Astrocyte (in vitro differentiated cells and primary cell): ENCODE measurements at regions not wholly inside any gene's neighbourhood (a gene's known extent, or its start where the extent isn't known, plus 50 kb on each side); places are given as distances from the start of the nearest gene placed in this dataset.

Source experiments
- DNase-seq: peaks from one replicate; pipeline ENCODE4 v3.0.0-alpha.2; 2010; ENCODE audit warnings: low read depth
- FAIRE-seq: peaks from 2 replicates; lab custom pipeline; 2011; peaks lifted over from hg19 to GRCh38; lab: Jason Lieb, UNC
- H2AFZ ChIP-seq: 2 replicates; pipeline ENCODE4 v1.6.0; 2012; ENCODE audit warnings: low read depth, low read length, inconsistent platforms
- H3K27ac ChIP-seq: 2 replicates; pipeline ENCODE4 v1.5.1; 2011; ENCODE audit warnings: low read depth, low read length, inconsistent platforms
- H3K27me3 ChIP-seq: 2 replicates; pipeline ENCODE4 v1.6.0; 2011; ENCODE audit warnings: low read length, inconsistent platforms; ENCODE audit not compliant: insufficient read depth
- H3K36me3 ChIP-seq: 2 replicates; pipeline ENCODE4 v1.5.1; 2011; ENCODE audit warnings: low read length, inconsistent platforms; ENCODE audit not compliant: insufficient read depth
- H3K4me1 ChIP-seq: 2 replicates; pipeline ENCODE4 v1.5.1; 2011; ENCODE audit warnings: low read length, inconsistent platforms; ENCODE audit not compliant: insufficient read depth
- H3K4me2 ChIP-seq: 2 replicates; pipeline ENCODE4 v1.6.0; 2012; ENCODE audit warnings: low read length, inconsistent platforms
- H3K4me3 ChIP-seq: 2 replicates; pipeline ENCODE4 v1.5.1; 2011; ENCODE audit warnings: low read depth, mild to moderate bottlenecking, low read length, inconsistent platforms; ENCODE audit not compliant: insufficient read depth
- H3K79me2 ChIP-seq: 2 replicates; pipeline ENCODE4 v1.6.0; 2012; ENCODE audit warnings: mild to moderate bottlenecking, low read length, inconsistent platforms; ENCODE audit not compliant: insufficient read depth
- H3K9ac ChIP-seq: 2 replicates; pipeline ENCODE4 v1.6.0; 2012; ENCODE audit warnings: mild to moderate bottlenecking, low read length, inconsistent platforms
- H3K9me3 ChIP-seq: 2 replicates; pipeline ENCODE4 v1.5.1; 2012; ENCODE audit warnings: low read depth, mild to moderate bottlenecking, low read length, inconsistent platforms; ENCODE audit not compliant: insufficient read depth
- H4K20me1 ChIP-seq: 2 replicates; pipeline ENCODE4 v1.6.0; 2012; ENCODE audit warnings: low read length, inconsistent platforms; ENCODE audit not compliant: insufficient read depth
- H3K27ac Mint-ChIP-seq: one replicate; pipeline ENCODE4 v1.8.0; 2021; ENCODE audit warnings: mild to moderate bottlenecking, mixed read lengths; ENCODE audit not compliant: unreplicated experiment
- H3K27me3 Mint-ChIP-seq: one replicate; pipeline ENCODE4 v1.8.0; 2021; ENCODE audit warnings: low read depth, mixed read lengths; ENCODE audit not compliant: unreplicated experiment
- H3K36me3 Mint-ChIP-seq: one replicate; pipeline ENCODE4 v1.8.0; 2021; ENCODE audit warnings: low read depth, mixed read lengths; ENCODE audit not compliant: unreplicated experiment
- H3K4me1 Mint-ChIP-seq: one replicate; pipeline ENCODE4 v1.8.0; 2021; ENCODE audit warnings: low read depth, mixed read lengths; ENCODE audit not compliant: unreplicated experiment
- H3K4me3 Mint-ChIP-seq: one replicate; pipeline ENCODE4 v1.8.0; 2021; ENCODE audit warnings: mild to moderate bottlenecking, moderate library complexity, mixed read lengths; ENCODE audit not compliant: unreplicated experiment
- H3K9me3 Mint-ChIP-seq: one replicate; pipeline ENCODE4 v1.8.0; 2021; ENCODE audit warnings: mild to moderate bottlenecking, mixed read lengths; ENCODE audit not compliant: unreplicated experiment
- CTCF ChIP-seq: IDR thresholded peaks from 2 replicates; pipeline ENCODE4 v1.5.1; 2011; ENCODE audit warnings: low read depth, mild to moderate bottlenecking, inconsistent platforms, low read length, moderate library complexity; ENCODE audit not compliant: insufficient read depth
- EZH2 ChIP-seq: IDR thresholded peaks from 2 replicates; pipeline ENCODE4 v1.6.1; 2012; ENCODE audit warnings: mild to moderate bottlenecking, low read length, inconsistent platforms; ENCODE audit not compliant: insufficient read depth

- Histone ChIP-seq H4K20me1 (no peaks in the 10 kb centered on the region), H3K9me3 (no peaks in the 10 kb centered on the region), H3K79me2 (no peaks in the 10 kb centered on the region), H3K27ac (no peak overlapping the region), H3K27me3 (no peaks in the 10 kb centered on the region), H3K4me1 (no peaks in the 10 kb centered on the region), H2AFZ (no peak overlapping the region), H3K36me3 (no peaks in the 10 kb centered on the region), H3K4me2 (no peak overlapping the region), H3K4me3 (no peak overlapping the region), H3K9ac (no peak overlapping the region)
- H3K36me3 Mint-ChIP-seq = no peaks in the 10 kb centered on the region
- FAIRE-seq = no peak
- peaks cover 3% of the 10 kb centered on the region for H3K4me1 Mint-ChIP-seq
- no peaks in the 10 kb centered on the region for H3K9me3 Mint-ChIP-seq
- no peak overlapping the region for H3K27ac Mint-ChIP-seq
- no peak overlapping the region for H3K4me3 Mint-ChIP-seq
- peaks cover 2% of the 10 kb centered on the region for H3K27me3 Mint-ChIP-seq
- DNase-seq = no peak
- TF ChIP-seq CTCF (no peak), EZH2 (no peak)
These were observed 499.4 kb downstream of the GBE1 start for GRCh38 chr3:81261996-81262395.

- no peak overlapping the region for H3K4me3 ChIP-seq
- H3K79me2 ChIP-seq = no peaks in the 10 kb centered on the region
- H3K4me3 Mint-ChIP-seq = no peak overlapping the region
- no peaks in the 10 kb centered on the region for H3K36me3 ChIP-seq
- H3K4me1 Mint-ChIP-seq = no peaks in the 10 kb centered on the region
- no peaks in the 10 kb centered on the region for H3K4me1 ChIP-seq
- H3K27ac Mint-ChIP-seq = no peak overlapping the region
- TF ChIP-seq EZH2 (no peak), CTCF (no peak)
- H3K9me3 Mint-ChIP-seq = no peaks in the 10 kb centered on the region
- H4K20me1 ChIP-seq = no peaks in the 10 kb centered on the region
- FAIRE-seq = no peak
- H3K9ac ChIP-seq = no peak overlapping the region
- H3K36me3 Mint-ChIP-seq = no peaks in the 10 kb centered on the region
- no peak overlapping the region for H3K4me2 ChIP-seq
- H3K27me3 Mint-ChIP-seq = peaks cover 2% of the 10 kb centered on the region
- H3K9me3 ChIP-seq = no peaks in the 10 kb centered on the region
- H2AFZ ChIP-seq = no peak overlapping the region
- DNase-seq = no peak
- no peak overlapping the region for H3K27ac ChIP-seq
- no peaks in the 10 kb centered on the region for H3K27me3 ChIP-seq
These were observed 506.0 kb downstream of the GBE1 start for GRCh38 chr3:81255463-81255862.

- DNase-seq (no peak), FAIRE-seq (no peak)
- Mint-ChIP-seq H3K9me3 (no peaks in the 10 kb centered on the region), H3K36me3 (no peaks in the 10 kb centered on the region), H3K27me3 (no peaks in the 10 kb centered on the region), H3K4me1 (peaks cover 10% of the 10 kb centered on the region), H3K27ac (no peak overlapping the region), H3K4me3 (no peak overlapping the region)
- H3K27me3 ChIP-seq = no peaks in the 10 kb centered on the region
- no peak overlapping the region for H3K9ac ChIP-seq
- H4K20me1 ChIP-seq = no peaks in the 10 kb centered on the region
- no peaks in the 10 kb centered on the region for H3K79me2 ChIP-seq
- H3K36me3 ChIP-seq = no peaks in the 10 kb centered on the region
- TF ChIP-seq CTCF = no peak
- no peak for TF ChIP-seq EZH2
- no peak overlapping the region for H3K4me3 ChIP-seq
- H3K4me2 ChIP-seq = no peak overlapping the region
- no peaks in the 10 kb centered on the region for H3K4me1 ChIP-seq
- H2AFZ ChIP-seq = no peak overlapping the region
- H3K9me3 ChIP-seq = no peaks in the 10 kb centered on the region
- H3K27ac ChIP-seq = no peak overlapping the region
These were observed 510.3 kb downstream of the GBE1 start for GRCh38 chr3:81251096-81251495.
